ENCODE measurements at regions not wholly inside any gene's neighbourhood (a gene's known extent, or its start where the extent isn't known, plus 50 kb on each side); places are given as distances from the start of the nearest gene placed in this dataset.

GRCh38 chr5:10099548-10099947 lies 150.1 kb downstream of the ATPSCKMT start:
- no peak for TF ChIP-seq CTCF (IDR thresholded peaks at IDR 0.05; ENCODE audit: low read depth, low read length)
- no peak overlapping the region for H3K4me3 ChIP-seq (replicated peaks in 1 of 2; ENCODE audit: low read depth in 2 of 2, low read length in 2 of 2)
- no peak for DNase-seq (ENCODE audit: low read depth in 2 of 2)

- H3K4me3 ChIP-seq (replicated peaks in 1 of 2; ENCODE audit: low read depth in 2 of 2, low read length in 2 of 2): no peak overlapping the region
- DNase-seq (ENCODE audit: low read depth in 2 of 2): no peak
- TF ChIP-seq CTCF (IDR thresholded peaks at IDR 0.05; ENCODE audit: low read depth, low read length): no peak
Measured at GRCh38 chr5:10091701-10092100, 158.0 kb downstream of the ATPSCKMT start.

- no peak for DNase-seq (ENCODE audit: low read depth in 2 of 2)
- TF ChIP-seq CTCF (IDR thresholded peaks at IDR 0.05; ENCODE audit: low read depth, low read length): no peak
- H3K4me3 ChIP-seq (replicated peaks in 1 of 2; ENCODE audit: low read depth in 2 of 2, low read length in 2 of 2): no peak overlapping the region
Measured at GRCh38 chr5:10090074-10090473, 159.6 kb downstream of the ATPSCKMT start.

- TF ChIP-seq CTCF (IDR thresholded peaks at IDR 0.05; ENCODE audit: low read depth, low read length): no peak
Measured at GRCh38 chr5:10085185-10085584, 164.5 kb downstream of the ATPSCKMT start.

GRCh38 chr5:10081584-10081983 lies 168.1 kb downstream of the ATPSCKMT start:
- DNase-seq (ENCODE audit: low read depth in 2 of 2): no peak
- TF ChIP-seq CTCF (IDR thresholded peaks at IDR 0.05; ENCODE audit: low read depth, low read length): no peak
- no peak overlapping the region for H3K4me3 ChIP-seq (replicated peaks in 1 of 2; ENCODE audit: low read depth in 2 of 2, low read length in 2 of 2)

More at GRCh38 chr5:10085185-10085584, 164.5 kb downstream of the ATPSCKMT start:
- no peak overlapping the region for H3K4me3 ChIP-seq (replicated peaks in 1 of 2; ENCODE audit: low read depth in 2 of 2, low read length in 2 of 2)
- no peak for DNase-seq (ENCODE audit: low read depth in 2 of 2)

- TF ChIP-seq CTCF (IDR thresholded peaks at IDR 0.05; ENCODE audit: low read depth, low read length): no peak
- H3K4me3 ChIP-seq (replicated peaks in 1 of 2; ENCODE audit: low read depth in 2 of 2, low read length in 2 of 2): no peak overlapping the region
- no peak for DNase-seq (ENCODE audit: low read depth in 2 of 2)
Measured at GRCh38 chr5:10077791-10078545, 171.7 kb downstream of the ATPSCKMT start.

Data from cardiac fibroblast (primary cell).